8988T (cell line): ENCODE measurements at regions not wholly inside any gene's neighbourhood (a gene's known extent, or its start where the extent isn't known, plus 50 kb on each side); places are given as distances from the start of the nearest gene placed in this dataset.

ENCODE experiments used
- DNase-seq: peaks from one replicate; pipeline ENCODE4 v3.0.0; 2011

DNA sequence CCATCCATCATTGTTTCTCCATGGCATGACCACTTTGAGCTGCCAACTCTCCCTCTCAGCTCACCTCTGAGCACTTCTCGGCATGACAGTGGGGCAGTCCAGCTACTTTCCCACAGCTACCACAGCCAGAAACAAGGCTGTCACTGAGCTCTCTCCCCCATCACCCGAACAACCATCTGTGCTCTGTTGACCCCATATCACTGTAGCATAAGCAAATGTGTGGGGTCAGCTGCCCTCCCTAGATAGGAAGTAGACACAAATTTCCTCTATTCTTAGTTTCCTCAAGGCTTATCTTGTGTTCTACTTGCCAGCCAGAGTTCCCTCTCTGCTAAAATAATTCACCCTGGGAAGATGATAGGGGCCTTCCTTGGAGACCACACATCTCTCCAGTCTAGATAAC lies 82.6 kb upstream of the FUT8 start:
- no peak for DNase-seq

DNA sequence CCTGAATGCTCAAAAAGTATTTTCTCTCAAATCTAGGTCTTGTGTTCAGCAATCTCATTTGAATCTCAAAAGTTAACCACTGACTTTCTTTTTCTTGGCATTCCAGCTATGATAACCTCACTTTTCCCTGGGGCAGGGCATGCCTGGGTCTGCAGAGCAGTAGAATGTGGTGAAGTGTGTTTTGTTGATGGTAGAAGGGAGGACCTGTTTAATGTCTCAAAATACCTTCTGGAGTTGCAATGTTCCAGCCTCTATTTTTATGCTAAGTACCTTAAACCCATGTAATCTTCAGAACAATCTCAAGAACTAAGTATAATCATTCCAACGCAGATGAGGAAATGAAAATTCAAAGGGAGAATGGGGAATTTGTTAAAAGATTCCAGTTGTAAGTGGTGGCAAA lies 82.1 kb upstream of the FUT8 start:
- no peak for DNase-seq

DNA sequence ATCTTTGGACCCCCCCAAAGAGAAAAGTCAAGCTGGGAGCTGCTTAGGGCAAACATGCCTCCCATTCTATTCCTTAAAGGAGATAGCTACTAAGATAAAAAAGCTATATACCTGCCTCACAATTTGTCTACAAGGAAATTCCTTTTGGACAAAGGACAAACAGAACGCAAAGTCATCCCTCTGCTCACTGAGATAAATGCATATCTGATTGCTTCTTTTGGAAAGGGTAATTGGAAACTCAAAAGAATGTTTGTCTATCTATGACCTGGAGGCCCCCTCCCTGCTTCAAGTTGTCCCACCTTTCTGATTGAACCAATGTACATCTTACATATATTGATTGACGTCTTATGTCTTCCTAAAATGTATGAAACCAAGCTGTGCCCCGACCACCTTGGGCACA lies 80.9 kb upstream of the FUT8 start:
- DNase-seq: no peak

DNA sequence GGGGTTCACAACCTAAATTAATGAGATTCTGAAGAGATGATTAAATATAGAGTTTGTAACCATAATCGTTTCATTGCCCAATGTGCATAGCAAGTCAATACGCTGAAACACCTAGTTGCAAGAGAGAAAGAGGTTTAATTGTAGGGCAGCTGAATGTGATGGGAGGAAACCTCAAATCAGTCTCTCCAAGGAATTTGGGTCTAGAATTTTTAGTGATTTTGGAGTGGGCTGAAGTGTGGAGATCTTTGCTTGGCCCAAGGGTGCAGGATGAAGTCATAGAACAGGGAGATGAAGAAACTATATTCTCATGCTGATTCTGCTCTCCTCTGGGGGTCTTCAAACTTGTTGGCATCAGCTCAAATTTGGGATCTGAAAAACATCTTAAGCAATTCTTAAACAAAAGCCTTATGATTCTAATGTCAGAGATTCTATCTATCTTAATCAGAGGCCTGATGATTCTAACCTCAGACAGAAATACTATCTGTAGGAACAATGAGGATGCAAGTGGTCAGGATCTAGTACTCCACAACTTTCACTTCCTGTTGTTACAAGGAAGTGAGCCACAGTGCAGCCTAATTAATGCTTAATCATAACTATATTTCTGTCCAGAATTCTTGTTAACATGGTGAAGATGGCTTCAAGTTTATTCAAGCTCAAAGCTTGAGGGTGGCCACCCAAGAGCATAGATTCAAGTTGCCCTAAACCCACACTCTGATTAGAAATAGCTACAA lies 80.2 kb upstream of the FUT8 start:
- DNase-seq: no peak

DNA sequence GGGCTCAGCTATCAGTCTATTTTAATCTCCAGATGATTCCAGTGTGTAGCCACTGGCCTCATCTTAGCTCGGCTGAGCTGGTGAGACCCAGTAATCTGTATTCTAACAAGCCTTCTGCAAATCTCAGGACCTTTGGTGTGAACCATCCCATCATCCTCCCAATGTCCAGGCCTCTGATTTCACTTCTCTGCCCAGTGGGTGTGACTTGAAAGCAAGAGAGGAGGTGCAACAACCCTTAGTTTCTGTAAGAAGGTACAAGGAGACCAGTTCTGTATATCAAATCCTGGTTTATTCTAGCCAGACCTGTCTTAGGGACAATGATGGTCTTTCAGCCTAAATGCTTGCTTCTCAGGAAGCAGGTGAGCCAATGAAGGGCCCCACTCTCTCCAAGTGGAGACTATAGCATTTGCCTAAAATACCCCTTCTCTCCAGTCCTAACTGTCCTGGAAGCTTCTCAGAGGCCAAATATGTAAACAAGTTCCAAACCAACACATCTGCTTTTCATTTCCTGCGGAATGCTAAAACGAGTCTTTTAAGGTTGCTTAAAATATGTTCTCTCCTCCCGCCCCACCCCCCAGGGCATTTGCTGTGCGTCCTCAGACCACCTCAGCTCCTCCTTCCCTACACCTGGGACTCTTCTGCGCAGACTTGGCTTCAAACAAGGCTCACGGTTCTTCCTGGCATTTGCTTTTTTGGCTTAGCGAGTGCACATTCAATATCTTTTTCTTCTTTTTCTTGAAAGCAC lies 78.4 kb upstream of the FUT8 start:
- no peak for DNase-seq

DNA sequence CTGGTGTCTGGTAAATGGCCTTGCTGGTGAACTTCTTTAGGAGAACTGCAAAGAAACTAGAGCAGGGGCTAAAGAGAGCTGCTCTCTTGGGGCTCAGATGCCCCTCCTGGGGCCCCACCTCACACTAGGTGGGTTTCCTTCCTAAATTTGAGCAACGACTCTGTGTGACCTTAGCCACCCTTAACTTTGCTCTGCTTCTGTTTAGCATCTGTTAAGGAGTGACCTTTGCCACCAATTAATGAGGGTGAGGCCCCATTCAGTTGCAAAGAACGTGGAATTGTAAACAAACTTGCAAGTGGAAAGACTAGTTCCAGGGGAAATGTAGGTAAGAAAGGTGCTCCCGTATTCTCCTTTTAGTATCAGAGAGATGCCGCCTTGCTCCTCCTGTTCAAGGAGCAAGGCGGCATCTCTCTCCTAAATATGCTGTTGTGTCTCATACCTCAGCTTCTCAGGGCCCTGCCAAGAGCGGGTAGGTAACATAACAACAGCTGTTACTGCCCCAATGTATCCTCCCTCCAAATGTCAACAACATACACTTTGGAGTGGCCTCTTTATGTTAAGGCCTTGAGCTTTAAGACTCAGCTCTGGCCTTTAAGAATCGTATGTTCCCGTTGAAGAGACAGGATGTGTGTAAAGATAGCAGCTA lies 77.6 kb upstream of the FUT8 start:
- no peak for DNase-seq

DNA sequence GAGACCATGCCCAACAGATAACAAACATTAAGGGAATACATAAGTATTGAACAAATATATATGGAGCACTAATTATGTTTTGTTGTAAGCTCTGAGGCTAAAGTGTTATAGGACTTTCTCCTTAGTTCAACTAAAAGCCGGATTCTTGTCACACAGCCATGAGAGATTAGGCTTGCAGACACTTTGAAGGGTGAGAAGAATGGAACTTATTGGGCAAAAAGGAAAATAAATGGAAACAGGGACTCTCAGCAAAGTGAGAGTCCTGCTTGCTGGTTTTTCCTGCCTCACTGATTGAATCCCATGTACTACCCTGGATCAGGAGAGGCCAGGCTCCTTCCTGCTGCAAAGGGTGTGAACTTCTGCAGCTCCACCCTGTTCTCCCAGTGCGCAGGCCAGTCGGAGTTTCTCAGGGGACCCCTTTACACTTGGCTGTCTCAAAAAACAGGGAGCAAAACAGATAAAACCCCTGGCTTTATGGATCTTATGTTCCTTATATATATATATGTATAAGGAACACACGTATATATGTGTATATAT lies 77.1 kb upstream of the FUT8 start:
- DNase-seq: no peak

DNA sequence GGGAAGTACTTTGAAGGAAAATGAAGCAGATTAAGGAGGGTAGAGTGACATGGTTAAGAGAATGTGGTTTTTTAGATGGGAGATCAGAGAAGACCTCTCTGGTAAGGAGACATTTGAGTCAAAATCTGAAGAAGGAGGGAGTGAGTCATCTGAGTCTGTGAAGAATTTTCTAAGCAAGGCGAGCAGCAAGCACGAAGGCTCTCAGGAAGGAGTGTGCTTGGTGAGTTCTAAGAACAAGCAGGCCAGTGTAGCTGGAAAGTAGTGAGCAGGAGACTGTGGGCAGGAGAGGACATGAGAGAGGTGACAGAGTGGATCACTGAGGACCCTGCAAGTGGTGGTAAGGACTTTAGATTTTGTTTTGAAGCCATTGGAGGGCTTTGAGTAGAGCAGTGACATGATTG lies 76.3 kb upstream of the FUT8 start:
- DNase-seq: no peak

DNA sequence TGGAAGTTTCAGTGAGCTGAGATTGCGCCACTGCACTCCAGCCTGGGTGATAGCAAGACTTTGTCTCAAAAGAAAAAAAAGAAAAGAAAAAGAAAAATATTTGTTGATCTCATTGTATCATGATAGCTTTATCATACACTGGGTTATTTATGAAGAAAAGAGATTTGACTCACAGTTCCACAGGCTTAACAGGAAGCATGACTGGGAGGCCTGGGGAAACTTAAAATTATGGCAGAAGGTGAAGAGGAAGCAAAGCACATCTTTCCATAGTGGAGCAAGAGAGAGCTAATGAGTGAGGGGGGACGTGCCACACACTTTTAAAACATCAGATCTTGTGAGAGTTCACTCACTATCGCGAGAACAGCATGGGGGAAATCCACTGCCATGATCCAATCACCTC lies 72.7 kb upstream of the FUT8 start:
- no peak for DNase-seq

DNA sequence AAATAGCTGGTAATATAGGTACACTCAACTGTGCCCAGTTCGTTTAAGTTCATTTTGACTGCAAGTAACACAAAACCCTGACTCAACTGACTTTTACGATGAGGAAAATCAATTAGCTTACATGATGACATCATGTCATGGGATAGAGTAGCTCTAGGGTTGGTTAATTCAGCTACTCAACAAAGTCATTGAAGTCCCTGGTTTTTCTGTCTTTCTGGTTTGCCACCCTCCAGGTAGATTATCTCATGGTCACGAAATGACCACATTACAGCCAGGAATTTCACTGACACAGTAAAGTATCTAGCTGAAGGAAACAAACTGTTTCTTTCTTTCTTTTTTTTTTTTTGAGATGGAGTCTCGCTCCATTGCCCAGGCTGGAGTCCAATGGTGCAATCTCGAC lies 68.5 kb upstream of the FUT8 start:
- DNase-seq: no peak

DNA sequence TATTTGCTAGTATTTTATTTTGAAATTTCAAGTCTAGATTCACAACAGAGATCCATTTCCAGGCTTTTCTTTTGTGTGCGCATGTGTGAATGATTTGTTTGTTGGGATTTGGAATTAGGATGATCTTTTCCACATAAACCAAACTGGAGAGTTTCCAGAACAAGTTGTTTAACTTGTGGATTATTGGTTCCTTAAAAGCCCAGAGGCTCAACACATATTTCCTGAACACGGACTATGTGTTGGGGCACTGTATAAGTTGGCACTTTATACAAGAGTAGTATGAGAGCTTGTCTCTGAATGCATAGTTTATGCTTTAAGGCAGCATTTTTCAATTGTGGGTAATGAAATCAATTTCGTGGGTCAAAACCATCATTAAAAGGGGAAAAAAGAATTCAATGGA lies 67.3 kb upstream of the FUT8 start:
- no peak for DNase-seq

DNA sequence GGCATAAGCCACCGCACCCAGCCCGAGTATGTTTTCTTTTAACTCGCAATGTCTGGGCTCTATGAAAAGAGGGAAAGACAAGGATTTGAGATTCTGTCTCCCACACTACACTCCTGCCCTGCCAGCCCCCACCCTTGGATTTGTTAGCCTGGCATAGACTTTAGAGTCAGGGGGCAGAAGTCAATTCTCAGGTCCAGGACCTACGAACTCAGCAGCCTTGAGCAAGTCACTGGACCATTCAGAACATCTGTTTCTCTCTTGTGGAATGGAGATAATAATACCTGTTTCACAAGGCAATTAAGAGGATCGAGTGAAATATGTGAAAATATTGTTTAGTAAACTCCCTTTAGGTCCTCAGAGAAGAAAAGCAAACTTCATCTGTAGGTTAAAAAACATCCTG lies 66.1 kb upstream of the FUT8 start:
- no peak for DNase-seq

DNA sequence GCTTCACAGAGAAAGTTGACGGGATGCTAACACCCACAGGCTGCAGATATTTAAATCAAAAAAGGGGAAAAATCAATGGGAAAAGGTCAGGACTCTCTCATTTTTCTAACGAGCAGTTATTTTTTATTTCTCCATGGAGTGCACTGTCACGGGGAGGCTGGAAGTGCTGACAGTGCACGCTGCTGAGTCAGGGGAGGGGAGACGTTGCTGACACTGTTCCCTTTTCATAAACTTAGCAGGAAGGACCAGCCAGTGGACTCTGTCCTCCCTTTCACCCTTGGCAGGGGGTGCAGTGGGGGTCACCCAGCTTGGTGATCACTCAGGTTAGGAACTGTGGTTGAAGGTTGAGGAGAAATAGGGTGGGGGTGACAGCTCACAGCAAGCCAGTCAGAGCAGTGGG lies 65.6 kb upstream of the FUT8 start:
- no peak for DNase-seq

DNA sequence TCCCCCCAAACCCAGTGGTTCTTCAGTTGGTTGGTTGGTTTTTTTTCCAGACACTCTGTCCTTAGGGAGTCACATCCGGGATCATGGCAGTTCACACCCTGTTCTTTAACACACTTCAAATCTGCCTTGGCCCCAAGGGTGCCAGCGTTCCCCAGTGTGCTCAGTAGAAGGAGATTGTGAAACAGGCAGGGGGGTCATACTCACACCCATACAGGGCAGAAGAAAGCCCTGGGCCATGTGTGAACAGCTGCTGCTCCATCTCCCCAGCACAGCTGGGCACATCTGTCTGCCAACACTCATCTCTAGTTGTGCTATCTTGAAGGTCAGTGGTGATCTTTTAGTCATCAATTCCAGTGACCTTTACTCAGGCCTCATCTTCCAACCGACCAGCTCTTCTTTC lies 64.4 kb upstream of the FUT8 start:
- DNase-seq: no peak

DNA sequence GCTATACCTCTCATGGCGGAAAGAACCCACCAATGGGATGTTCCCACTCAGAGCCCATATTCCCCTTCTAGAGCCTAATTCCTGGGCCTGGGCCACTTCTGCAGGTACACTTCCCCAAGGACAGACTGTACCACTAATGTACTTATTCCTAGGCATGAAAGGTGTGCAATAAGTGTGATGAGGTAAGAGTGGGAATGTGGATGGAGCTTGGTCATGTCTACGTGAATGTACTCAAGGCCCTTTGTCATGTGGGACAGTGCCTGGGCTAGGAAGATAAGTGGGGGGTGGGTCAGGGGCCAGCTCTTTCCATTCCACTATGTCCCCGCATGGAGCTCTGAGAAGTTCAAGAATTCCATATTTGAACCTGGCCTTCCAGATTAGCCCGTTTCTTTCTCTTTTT lies 63.4 kb upstream of the FUT8 start:
- no peak for DNase-seq

DNA sequence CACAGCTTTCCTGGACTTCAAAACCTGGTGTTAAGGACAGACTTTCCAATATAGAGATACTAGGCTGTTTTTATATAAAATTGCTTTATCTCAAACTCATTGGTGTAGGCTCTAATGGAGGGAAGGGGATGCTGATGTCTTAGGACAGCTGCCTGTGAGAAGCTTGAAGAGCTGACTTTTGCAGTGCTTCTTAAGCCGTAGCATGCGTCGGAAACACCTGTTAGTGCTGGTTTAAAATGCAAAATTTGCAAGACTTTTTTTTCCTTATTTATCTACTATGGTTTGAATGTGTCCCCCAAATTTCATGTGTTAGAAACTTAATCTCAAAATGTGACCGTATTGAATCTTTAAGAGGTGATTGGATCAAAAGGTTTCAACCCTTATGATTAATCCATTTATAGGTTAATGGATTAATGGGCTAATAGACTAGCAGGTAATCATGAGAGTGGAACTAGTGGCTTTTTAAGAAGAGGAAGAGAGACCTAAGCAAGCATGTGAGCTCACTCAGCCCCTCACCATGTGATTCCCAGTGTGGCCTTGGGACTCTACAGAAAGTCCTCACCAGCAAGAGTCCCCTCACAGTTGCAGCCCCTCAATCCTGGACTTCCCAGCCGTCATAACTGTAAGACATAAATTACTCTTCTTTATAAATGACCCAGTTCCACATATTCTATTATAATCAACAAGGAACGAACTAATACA lies 60.9 kb upstream of the FUT8 start:
- DNase-seq: no peak

DNA sequence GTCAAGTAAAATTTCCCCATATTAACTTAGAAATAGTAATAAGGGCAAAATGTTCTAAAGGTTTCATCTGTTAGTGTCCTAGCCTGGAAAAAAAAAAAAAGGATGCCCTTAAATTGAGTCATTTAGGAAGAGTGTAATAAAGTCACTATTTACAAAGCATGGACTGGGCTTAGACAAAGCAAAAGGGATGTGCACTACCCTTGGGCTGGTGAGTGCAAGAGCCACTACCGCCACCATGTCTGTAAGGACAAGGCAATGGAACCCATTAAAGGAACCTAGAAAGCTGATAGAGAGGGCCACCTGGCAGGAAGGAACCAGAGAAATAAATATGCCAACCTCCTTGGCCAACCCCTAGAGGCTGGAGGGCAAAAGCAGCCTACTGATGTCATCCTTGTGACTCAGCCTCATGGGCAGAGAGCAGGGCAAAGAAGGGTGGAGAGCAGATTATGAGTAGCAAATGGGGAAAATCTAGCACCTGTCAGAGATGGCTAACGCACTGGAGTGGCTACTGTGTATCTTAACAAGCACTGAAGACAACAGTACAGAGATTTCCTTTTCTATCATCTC lies 59.5 kb upstream of the FUT8 start:
- no peak for DNase-seq

DNA sequence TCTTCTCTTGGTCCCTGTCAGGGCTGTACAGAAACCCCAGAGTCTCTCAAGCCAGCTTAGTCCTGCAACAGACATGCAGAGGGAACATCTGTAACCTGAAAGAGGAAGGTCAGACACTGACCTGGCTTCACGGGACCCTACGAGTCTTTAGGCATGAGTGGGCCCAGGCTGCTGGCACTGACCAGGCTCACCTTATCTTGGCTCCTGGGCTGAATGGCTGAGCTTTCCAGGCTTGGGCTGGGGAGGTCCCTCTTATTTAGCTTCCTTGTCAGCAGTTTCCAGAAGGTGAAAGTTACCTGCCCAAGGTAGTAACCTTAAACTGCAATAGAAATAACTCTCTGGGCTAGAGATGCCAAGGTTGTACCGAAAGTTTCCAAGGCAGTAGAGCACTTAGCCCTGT lies 58.4 kb upstream of the FUT8 start:
- DNase-seq: no peak

DNA sequence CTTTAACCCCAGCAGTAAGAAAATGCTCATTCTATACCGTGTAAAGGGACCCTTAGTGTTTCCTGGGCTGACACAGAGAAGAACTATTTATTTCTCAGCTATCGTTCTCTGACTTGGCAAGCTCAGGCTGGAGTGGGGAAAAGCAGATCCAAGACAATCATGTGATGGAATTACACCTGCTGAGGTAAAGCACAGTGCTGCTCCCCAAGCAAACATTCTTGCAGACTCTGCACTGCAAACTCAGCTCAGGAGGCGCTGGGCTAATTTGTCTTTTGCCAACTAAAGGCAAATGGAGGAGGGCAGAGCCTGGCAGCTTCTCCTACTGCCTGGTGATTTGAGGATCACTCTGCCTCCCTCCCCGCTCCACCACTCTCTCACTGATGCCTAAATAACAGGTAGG lies 57.8 kb upstream of the FUT8 start:
- no peak for DNase-seq

DNA sequence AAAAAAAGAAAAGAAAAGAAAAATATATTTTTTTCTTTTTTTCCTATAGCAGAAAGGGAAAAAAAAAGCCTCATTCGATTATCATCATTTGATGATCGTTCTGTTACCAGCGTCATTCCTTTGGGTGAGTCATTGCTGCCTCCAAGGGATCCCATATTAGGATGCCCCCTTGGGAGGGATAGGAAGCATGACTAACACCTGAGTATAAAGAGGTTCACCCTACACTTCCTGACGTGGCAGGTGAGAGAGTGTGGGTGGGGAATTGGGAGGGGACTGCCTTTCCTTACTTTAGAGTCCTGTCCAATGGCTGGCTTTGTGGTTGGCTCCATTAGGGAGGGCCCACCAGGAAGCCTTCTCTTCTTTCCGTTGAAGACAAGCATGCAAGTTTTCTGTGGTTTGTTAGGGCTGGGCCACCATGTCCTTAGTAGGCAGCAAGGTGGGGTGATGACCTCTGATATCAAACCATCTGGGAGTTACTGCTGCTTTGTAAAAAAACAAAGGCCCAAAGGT lies 56.1 kb upstream of the FUT8 start:
- DNase-seq: peak; percentile 23

DNA sequence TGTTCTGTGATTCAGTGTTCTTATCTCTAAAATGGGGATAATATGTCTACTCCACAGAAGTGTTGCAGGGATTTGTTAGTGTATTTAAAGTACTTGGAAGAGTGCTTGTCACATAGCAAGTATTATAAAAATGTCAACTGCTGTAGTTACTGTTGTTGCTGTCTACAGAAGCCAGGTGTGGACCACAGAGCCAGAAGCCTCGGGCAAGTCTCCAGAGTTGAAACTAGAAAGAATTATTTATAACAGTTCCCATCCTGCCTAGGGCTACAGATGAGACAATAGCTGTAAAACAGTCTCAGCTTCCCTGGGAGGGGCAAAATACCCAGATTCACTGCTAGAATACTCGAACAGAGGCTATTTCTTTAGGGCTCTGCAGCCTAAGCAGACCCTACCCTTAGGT lies 55.4 kb upstream of the FUT8 start:
- DNase-seq: no peak

DNA sequence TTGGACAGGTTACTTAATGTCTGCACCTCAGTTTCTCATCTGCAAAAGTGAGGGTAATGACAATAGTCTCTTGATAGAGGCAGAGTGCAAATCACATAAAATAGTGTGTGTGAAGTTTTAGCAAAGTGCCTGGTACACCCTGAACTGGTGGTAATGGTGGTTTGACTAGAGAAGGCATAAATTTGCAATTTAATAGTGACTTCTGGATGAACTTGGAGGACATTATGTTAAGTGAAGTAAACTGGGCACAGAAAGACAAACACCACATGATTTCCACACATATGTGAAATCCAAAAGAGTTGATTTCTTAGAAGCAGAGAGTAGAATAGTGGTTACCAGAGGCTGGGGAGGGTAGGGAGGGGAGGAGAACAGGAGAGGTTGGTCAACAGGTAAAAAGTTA lies 54.8 kb upstream of the FUT8 start:
- DNase-seq: no peak

DNA sequence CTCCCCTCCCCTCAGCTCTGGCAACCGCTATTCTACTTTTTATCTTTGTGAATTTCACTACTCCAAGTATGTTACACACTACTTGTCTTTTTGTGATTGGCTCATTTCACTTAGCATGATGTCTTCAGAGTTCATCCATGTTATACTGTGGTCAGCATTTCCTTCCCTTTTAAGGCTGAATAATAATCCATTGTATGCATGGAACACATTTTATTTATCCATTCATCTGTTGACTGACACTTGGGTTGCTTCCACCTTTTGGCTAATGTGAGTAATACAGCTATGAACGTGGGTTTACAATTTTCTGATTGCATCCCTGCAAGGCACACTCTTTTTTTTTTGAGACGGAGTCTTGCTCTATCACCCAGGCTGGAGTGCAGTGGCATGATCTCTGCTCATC lies 53.0 kb upstream of the FUT8 start:
- DNase-seq: no peak
